ENCODE measurements at regions not wholly inside any gene's neighbourhood (a gene's known extent, or its start where the extent isn't known, plus 50 kb on each side); places are given as distances from the start of the nearest gene placed in this dataset.
"Not testable (repeated sequence)": the region's sequence is repeated elsewhere in the genome, so short reads cannot be mapped to it uniquely, and the experiment has no call there.

GRCh38 chr3:153551536-153552285, 389.7 kb downstream of the RAP2B start:
- DNase-seq (ENCODE audit: extremely low spot score) = no peak
- ChIA-PET CTCF (interaction anchor here (1.0 kb wide), 1 partner anchor 11 kb away, joined by 3 read pairs; no protein-coding TSS in a partner anchor), POLR2A (no interaction called here)
- TF ChIP-seq CTCF (IDR thresholded peaks at IDR 0.05; ENCODE audit: control extremely low read depth, extremely low read depth, low read depth, missing control alignments) = no peak

DNA sequence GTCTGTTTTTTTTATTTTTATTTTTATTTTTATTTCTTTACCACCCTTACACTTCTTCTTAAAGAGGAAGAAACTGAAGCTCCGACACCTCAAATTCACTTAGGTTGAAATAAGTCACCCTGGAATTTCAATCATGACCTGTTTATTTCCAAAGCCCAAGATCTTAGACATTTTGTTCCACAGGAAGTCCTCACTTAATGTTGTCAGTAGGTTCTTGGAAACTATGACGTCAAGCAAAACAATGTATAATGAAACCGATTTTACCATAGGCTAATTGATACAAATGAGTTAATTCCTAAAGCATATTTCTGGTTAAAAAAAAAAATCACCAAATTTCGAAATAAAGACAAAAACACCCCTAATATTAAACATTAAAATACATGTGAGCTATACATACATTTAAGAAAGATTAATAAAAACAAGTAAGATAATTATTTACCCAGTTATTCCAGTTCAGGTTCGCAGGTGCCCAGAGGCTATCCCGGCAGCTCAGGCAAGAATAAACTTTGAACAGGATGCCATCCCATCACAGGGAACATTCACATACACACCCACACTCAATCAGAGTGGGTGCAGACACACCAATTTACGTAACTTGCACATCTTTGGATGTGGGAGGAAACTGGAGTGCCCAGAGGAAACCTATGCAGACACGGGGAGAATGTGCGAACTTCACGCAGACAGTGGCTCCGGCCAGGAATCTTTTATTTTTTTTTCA, 391.0 kb downstream of the RAP2B start:
- POLR2A ChIA-PET = no interaction called here
- no peak for DNase-seq (ENCODE audit: extremely low spot score)
- CTCF ChIA-PET = no interaction called here
- TF ChIP-seq CTCF (IDR thresholded peaks at IDR 0.05; ENCODE audit: control extremely low read depth, extremely low read depth, low read depth, missing control alignments) = no peak

- CTCF ChIA-PET = no interaction called here
- DNase-seq (ENCODE audit: extremely low spot score) = no peak
- POLR2A ChIA-PET = no interaction called here
- no peak for TF ChIP-seq CTCF (IDR thresholded peaks at IDR 0.05; ENCODE audit: control extremely low read depth, extremely low read depth, low read depth, missing control alignments)
These were observed 391.5 kb downstream of the RAP2B start for GRCh38 chr3:153553605-153553945.

DNA sequence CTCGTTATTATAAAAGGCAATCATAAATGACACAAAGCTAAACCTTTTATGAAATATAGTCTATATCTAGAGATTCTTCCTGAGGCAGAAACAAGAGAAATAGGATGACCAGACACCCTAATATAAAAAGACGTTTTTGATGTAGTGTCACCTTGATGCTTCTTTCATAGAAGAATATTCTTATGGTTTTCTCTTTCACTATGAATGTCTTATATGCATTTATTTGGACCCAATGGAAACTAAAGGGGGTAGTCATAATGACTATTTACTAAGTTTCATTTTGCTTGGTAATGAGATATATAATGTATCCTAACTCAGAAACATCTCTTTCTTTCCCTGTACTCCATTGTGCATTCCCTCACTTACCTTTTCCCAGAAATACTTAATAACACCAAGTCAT, 393.9 kb downstream of the RAP2B start:
- CTCF ChIA-PET = interaction anchor here (1.5 kb wide), 1 partner anchor 9 kb away, joined by 3 read pairs; no protein-coding TSS in a partner anchor
- POLR2A ChIA-PET = no interaction called here

GRCh38 chr3:153559366-153559765, 397.3 kb downstream of the RAP2B start:
- POLR2A ChIA-PET; CTCF ChIA-PET; DNase-seq (ENCODE audit: extremely low spot score): not testable (repeated sequence)

More for the DNA sequence above, 393.9 kb downstream of the RAP2B start:
- TF ChIP-seq CTCF (IDR thresholded peaks at IDR 0.05; ENCODE audit: control extremely low read depth, extremely low read depth, low read depth, missing control alignments) = no peak
- no peak for DNase-seq (ENCODE audit: extremely low spot score)

GRCh38 chr3:153567011-153567410, 405.0 kb downstream of the RAP2B start:
- POLR2A ChIA-PET = no interaction called here
- no peak for TF ChIP-seq CTCF (IDR thresholded peaks at IDR 0.05; ENCODE audit: control extremely low read depth, extremely low read depth, low read depth, missing control alignments)
- no peak for DNase-seq (ENCODE audit: extremely low spot score)
- CTCF ChIA-PET = interaction anchor here (1.0 to 1.5 kb wide), 3 partner anchors 10 to 133 kb away, joined by 3 read pairs; no protein-coding TSS in a partner anchor

GRCh38 chr3:153567556-153567955, 405.5 kb downstream of the RAP2B start:
- CTCF ChIA-PET = interaction anchor here (1.0 to 1.3 kb wide), 2 partner anchors 10 to 134 kb away, joined by 3 read pairs; no protein-coding TSS in a partner anchor

GRCh38 chr3:153570481-153570880, 408.5 kb downstream of the RAP2B start:
- DNase-seq (ENCODE audit: extremely low spot score); CTCF ChIA-PET; POLR2A ChIA-PET: not testable (repeated sequence)

More at GRCh38 chr3:153567556-153567955, 405.5 kb downstream of the RAP2B start:
- no peak for TF ChIP-seq CTCF (IDR thresholded peaks at IDR 0.05; ENCODE audit: control extremely low read depth, extremely low read depth, low read depth, missing control alignments)
- POLR2A ChIA-PET = no interaction called here
- DNase-seq (ENCODE audit: extremely low spot score) = no peak
